ENCODE measurements at regions not wholly inside any gene's neighbourhood (a gene's known extent, or its start where the extent isn't known, plus 50 kb on each side); places are given as distances from the start of the nearest gene placed in this dataset.

GRCh38 chr10:71040846-71041605 lies 152.7 kb upstream of the PCBD1 start:
- no peak for TF ChIP-seq POLR2A (IDR thresholded peaks at IDR 0.05)
- TF ChIP-seq CTCF (IDR thresholded peaks at IDR 0.05) = no peak

Data from thyroid gland (tissue), 4 donors.